ENCODE measurements at regions not wholly inside any gene's neighbourhood (a gene's known extent, or its start where the extent isn't known, plus 50 kb on each side); places are given as distances from the start of the nearest gene placed in this dataset.
A peak's percentile ranks its signal among the peaks of the same experiment; 100 is the strongest.
"Not testable (repeated sequence)": the region's sequence is repeated elsewhere in the genome, so short reads cannot be mapped to it uniquely, and the experiment has no call there.

DNA sequence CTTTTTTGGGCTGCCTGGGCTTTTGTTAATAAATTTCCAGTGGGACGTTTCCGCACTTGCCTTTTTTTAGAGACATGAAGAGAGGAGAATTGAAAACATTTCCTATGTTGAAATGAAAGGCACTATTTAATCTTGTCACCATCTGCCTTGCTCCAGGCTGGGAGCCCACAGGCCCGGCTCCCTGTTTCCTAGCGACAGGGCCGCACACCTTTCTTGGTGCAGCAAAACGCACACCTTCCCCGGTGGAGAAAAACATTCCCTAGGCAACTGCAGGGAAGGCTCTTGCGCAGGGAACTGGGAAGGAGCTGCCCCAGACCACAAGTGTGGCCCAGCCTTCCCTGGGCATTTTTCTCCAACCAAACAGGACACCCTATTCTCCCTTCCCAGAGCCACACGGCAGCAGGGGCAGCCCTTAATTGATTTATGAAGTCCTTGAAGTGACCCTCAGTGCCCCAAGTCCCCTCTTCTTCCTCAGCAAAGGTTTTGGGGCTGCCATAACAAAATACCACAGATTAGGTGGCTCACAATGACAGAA is 79.3 kb upstream of the KCNK12 start:
- no peak for DNase-seq

DNA sequence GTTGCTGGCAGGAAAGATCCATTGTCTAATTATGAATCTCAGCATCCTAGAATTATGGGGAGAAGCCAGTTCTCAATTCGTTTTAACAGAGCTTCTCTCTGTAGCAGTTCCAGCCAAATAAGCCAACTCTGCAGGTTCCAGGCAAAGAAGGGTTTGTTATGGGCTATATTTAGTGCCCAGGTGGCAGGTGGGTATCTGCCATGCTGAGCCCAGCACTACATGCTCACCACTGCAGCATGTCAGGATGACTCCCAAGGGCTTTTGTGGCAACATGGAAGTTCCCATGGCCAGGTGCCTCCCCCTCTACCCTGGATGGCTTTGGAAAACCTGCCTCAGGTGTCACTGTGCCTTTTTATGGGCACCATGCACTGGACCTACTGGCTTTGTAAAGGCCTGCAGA is 74.5 kb upstream of the KCNK12 start:
- no peak for DNase-seq

DNA sequence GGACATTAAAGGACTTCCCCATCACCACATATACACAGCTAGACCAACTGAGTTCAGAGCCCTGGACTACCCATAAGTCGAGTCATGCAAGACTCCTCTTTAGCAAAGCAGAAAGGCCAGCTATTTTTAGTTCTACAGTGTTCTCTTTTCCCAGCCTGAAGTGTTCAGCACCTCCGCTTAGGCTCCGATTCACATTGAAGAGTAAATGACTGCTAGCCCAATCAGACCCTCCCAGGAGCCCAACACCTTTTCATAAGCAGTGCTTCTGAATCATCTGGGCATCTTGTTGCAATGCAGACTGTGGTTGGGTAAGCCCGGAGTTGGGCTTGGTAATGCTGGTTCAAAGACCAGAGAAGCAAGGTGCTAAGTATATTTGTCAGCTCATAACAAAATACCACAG is 73.6 kb upstream of the KCNK12 start:
- no peak for DNase-seq

DNA sequence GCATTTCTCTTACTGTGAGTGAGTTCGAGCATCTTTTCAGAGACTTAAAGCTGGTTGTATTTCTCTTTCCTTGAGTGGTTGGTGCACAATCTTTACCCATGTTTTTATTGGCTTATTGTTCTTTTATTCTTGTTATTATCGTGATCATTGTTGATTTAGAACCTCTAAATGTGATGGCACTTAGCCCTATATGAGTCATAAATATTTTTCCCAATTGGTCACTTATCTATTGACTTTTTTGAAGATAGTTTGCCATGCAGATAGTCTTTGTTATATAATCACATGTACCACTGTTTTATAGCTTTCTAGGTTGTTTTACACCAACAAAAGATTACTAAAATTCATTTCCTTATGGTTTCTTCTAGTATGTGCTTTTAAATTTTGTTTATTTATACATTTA is 70.6 kb upstream of the KCNK12 start:
- no peak for DNase-seq

DNA sequence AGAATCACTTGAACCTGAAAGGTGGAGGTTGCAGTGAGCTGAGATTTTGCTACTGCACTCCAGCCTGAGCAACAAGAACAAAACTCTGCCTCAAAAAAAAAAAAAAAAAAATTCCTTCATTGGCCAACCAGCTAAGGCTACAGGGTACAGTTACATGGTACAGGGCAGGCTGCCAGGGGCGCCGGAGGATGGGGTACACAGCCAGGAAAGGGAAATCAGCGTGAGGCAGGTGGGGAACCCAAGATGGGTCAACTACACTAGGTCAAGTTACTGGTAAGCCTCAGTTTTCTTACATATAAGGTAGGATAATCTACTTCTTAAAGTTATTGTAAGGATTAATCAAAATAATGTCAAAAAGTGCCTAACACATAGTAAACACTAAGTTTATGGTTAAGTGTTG is 69.6 kb upstream of the KCNK12 start:
- DNase-seq: no peak

DNA sequence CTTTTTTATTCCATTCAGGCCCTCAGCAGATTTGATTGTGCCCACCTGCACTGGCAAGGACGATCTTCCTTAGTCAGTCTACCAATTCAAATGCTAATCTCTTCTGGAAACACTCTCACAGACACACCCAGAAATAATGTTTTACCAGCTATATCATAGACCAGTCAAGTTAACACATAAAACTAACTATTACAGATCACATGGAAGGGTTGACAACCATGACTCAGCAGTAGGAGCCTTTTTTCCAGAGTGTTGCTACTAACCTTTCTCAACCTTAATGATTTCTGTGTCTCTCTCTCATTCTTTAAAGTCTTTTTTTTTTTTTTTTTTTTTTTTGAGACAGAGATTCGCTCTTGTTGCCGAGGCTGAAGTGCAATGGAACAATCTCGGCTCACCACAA is 68.7 kb upstream of the KCNK12 start:
- no peak for DNase-seq

DNA sequence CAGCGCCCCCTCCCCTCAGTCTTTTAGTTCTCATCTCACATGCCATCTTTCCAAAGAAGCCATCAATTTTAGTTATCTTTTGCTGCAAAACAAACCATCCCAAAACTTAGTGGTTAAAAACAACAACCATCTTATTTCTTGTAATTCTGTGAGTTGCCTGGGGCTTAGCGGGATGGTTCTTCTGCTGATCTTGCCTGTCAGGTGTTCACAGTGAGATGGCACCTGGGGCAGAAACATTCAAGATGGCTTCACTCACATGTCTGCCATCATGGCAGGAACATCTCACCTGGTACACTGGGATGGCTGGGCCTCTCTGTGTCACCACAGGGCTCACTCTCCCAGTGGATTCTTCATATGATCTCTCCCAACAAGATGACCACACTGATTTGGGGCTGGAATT is 67.6 kb upstream of the KCNK12 start:
- DNase-seq: no peak

DNA sequence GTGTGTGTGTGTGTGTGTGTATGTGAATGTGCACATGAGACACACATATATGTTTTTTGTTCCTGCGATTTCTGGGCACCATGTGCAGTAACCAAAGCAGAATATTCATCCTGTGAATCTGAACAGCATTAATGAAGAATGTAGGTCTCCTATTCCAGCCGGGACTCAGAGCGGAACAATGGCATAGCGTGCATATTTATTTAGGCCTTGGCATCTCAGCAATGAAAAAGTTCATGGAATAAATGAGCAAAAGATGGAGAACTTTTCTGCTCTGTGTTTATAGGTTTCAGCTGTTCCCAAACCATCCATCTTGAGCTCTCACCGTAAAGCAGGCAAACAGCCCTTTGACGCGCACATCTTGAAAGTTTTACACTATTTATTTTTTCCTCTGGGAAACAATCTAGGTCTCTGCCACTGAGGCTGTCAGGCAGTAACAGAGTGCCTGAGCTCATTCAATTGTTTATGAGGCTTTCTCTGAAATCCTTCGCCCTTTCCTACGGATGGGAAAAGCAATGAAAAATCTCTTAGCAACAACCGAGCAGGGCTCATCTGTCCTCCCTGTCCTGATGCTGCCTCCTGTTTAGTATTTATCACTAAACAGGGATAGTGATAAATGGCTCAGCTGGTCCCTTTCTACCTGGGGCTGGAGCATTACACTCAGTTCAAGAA is 65.9 kb upstream of the KCNK12 start:
- no peak for DNase-seq

DNA sequence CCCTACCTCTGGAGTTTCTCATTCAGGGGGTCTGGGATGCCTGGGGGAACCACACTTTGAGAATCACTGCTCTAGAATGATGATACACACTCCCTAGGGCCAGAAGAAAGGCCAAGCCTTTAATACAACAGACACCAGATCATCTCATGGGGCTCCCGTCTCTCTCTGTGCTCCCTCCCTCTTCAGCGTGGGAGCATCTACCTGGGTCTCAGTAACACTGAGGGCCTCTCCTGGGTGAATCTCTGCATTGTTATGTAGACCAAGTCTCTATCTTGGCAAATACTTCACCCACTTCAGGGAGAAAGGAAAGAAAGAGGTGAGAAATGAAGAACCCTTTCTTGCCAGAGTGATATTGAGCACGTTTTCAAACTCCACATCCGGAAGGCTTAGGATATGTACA is 65.4 kb upstream of the KCNK12 start:
- DNase-seq: no peak

DNA sequence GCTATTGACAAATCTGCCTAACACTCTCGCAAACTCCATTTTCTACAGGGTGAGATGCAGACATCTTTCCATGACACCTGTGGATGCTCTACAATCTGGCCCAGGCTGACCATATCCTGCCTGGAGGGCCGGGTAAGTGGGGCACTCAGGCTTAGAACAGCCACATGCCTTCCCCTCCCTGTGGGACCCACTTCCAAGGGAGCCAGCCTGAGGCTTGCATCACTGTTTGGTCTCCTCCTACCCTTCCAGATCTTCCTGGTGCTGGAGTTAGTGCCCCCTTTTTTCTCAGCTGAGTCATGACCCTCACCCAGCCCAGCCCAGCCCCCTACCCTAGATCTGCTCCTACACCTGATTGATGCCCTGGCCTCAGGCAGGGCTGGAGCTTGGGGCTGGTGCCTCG is 62.0 kb upstream of the KCNK12 start:
- no peak for DNase-seq

DNA sequence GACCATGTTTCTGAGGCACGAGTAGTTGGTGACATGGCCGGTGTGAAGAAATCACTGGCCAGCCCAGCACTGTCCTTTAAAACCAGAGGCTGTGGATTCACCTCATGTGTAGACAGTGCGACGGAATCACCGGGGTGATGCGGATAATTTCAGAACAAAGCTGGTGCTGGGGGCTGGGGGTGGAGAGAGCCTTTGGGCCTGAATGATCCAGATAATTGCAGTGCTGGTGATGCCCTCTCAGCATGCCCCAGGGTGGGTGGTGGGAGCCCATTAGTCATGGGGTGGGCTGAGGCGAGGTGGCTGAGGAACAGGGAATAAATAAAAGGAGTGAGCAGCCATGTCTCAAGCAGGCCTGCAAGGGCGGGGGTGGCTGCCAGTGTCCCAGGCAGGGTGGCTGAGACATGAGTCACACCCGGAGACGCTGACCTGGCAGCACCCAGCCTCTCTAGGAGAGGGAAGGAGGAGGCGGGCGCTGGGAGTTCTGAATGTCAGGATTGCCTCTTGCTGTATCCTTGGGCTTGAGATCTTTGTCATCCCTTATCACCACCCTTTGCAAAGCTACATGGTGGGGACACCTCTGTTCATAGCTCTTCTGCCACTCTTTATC is 61.1 kb upstream of the KCNK12 start:
- DNase-seq: peak; percentile 90

DNA sequence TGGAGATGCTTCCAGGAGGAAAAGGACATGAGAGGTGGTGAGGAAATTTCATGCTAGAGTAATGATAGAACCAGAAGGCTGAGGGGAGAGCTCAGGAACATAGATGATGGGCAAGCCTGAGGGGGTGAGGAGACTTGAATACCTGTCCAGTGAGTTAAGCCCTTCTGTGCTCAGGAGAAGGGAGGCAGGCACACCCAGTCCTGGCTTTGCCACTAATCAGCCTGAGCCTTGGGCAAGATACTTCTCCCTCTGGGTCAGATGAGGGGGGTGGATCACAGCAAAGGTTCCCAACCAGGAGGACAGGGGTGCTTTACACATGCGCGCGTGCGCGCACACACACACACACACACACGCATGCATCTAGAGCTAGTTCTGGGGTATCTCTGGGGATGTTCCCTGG is 60.5 kb upstream of the KCNK12 start:
- no peak for DNase-seq

DNA sequence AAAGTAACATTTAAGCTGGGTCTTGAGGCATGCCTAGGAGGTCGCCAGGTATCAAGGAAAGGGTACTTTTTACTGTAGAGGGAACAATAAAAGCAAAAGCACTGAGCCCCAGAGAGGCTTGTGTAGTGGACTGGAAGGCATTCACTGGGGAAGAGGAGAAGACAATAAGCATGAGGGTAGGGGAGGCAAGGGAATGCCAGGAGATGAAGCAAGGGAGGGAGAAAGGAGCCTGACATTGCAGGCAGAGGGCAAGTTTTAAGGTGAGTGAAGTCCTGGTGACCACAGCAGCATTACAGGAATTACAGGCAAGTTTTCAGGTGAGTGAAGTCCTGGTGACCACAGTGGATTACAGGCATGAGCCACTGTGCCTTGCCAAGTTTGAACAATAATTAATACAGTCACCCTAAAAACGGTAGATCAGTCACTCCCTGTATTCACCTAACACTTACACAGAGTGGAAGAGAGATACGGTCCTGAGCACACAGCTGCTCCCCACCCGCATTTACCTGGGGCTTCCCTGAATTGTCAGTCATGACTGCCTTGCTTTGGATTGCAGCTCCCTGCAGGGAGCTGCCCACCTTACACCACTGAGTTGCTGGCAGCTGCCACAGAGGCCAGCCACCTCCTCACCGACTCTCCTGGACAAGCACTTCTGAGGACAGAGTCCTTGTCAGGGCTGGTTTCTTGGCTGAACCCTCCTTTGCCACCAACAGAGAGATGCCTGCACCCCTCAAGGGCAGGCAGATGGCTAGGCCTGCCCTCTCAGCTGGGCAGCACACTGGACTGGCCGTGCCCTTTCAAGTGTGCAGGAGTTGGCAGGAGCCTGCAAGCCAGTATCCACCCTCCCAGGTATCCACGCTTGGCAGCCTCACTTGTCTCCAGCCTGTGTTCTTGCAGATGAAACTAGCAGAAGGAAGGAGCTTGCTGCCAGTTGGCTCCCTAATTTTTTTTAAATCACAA is 59.0 kb upstream of the KCNK12 start:
- no peak for DNase-seq

DNA sequence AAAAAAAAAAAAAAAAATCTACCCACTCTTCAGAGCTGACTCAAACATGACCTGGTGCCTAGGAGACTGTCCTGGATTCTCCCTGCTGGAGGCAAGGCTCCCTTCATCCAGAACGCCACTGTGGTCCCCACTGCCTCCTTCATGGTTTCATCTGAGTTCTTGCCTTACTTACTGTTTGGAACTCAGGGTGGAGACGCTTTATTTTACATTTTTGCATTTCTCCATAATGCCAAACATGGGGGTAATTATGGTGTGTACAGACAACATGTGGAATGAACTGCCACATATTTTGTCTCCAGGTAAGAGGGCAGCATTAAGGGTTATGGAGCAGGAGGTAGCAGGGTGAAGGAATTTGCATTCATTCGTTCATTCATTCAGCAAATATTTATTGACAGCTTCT is 58.1 kb upstream of the KCNK12 start:
- no peak for DNase-seq

DNA sequence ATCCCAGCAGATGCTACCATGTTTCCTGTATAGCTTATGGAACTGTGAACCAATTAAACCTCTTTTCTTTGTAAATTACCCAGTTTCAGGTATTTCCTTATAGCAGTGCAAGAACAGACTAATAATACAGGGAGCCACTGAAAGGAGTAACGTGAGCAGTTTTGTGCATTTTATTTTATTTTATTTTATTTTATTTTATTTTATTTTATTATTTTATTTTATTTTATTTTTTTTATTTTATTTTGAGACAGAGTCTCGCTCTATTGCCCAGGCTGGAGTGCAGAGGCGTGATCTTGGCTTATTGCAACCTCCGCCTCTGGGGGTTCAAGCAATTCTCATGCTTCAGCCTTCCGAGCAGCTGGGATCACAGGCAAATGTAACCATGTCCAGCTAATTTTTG is 55.9 kb upstream of the KCNK12 start:
- DNase-seq: no peak

DNA sequence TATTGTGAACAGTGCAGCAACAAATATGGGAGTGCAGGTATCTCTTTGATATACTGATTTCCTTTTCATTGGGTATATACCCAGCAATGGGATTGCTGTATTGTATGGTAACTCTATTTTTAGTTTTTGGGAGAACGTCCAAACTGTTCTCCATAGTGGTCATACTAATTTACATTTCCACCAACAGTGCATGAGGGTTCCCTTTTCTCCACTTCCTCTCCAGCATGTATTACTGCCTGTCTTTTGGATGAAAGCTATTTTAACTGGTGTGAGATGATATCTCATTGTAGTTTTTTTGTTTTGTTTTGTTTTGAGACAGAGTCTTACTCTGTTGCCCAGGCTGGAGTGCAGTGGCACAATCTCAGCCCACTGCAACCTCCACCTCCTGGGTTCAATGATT is 52.4 kb upstream of the KCNK12 start:
- not testable (repeated sequence) for DNase-seq

DNA sequence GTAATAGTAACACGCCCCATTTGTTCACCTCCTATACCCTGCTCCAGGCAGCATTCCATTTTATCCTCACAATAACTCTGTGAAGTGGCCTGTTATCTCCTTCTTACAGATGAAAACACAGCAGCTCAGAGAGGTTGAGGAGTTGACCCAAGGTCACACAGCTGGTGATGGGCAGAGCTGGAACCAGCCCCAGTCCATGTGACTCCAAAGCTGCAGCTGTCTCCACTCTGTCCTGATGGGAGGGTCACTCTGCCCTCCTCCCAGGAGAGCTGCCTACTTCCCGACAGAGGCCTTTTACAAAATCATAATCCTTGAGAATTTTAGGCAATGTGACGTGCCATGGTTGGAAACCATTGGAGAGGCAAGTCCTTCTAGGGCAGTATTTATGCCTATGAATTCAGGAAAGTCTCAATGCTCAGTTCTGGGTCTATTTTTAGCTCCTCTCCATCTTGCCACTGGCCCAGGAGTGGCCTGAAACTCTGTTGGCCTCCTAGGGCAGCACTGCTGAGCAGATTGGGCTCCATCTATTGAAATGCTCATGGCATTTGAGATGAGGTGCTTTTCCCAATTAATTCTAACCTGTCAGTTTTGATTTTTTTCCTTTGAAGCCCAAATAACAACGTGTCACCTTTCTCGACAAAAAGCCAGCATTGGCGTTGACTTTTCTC is 50.1 kb upstream of the KCNK12 start:
- no peak for DNase-seq
